ENCODE measurements at regions not wholly inside any gene's neighbourhood (a gene's known extent, or its start where the extent isn't known, plus 50 kb on each side); places are given as distances from the start of the nearest gene placed in this dataset.
"Not testable (repeated sequence)": the region's sequence is repeated elsewhere in the genome, so short reads cannot be mapped to it uniquely, and the experiment has no call there.

DNA sequence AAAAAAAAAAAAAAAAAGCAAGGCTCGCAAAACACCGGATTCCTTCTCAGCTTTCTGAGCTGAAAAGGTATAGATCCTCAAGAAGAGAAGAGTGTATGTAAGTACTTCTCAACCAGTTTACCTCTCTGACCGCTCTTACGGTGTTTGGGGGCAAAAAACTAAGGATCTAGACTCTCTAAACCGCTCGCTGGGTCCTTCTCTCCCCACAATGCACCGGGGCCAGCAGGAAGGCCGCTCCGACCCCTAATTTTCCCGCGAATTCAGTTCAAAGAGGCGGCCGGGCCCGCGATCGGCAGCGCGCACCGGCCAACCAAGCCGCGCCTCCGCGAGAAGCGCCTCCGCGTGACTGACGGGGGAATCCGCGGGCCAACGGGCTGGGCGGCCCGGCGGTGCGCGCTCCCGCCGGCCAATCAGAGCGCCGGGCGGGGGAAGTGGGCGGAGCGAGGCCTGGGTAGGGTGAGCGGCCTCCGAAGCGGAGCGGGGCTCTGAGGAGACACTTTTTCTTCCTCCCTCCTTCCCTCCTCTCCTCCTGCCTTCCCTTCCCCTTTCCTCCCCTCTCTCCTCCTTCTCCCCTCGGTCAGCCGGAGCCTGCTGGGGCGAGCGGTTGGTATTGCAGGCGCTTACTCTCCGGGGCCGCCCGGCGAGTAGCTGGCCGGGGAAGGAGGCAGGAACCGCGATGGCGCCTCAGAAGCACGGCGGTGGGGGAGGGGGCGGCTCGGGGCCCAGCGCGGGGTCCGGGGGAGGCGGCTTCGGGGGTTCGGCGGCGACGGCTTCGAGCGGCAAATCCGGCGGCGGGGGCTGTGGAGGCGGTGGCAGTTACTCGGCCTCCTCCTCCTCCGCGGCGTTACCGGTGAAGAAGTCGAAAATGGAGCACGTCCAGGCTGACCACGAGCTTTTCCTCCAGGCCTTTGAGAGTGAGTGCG is 93.0 kb downstream of the CRLF3 start:
- DNase-seq = peak; percentile 42

- DNase-seq = not testable (repeated sequence)
Measured at GRCh38 chr17:30730837-30731209, 93.7 kb downstream of the CRLF3 start.

DNA sequence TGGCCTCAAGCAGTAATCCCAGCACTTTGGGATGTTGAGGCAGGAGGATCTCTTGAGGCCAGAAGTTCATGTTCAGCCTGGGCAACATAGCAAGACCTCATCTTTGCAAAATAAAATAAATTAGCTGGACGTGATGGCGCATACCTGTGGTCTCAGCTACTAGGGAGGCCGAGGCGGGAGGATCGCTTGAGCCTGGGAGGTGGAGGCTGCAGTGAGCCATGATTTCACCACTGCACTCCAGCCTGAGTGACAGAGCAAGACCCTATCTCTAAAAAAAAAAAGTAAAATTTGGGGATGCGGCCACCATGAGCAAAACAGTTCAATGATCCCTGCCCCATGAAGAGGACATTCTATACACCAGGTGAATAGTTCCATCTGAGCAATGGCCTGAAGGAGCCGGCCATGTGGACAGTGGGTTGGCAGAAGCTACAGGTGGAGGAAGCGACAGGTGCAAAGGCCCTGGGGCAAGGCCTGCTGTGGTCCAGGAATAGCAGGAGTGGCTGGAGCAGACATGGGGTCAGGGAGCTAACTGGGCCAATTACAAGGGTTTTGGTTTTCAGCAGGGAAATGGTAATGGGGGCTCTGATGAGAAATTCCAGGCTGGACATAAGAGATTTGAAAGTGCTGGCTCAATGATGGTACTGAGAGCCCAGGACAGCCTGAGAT is 94.2 kb downstream of the CRLF3 start:
- DNase-seq = not testable (repeated sequence)

GRCh38 chr17:30729471-30730170 is 94.9 kb downstream of the CRLF3 start:
- DNase-seq = not testable (repeated sequence)

- DNase-seq = not testable (repeated sequence)
Measured at GRCh38 chr17:30727517-30727916, 97.0 kb downstream of the CRLF3 start.

DNA sequence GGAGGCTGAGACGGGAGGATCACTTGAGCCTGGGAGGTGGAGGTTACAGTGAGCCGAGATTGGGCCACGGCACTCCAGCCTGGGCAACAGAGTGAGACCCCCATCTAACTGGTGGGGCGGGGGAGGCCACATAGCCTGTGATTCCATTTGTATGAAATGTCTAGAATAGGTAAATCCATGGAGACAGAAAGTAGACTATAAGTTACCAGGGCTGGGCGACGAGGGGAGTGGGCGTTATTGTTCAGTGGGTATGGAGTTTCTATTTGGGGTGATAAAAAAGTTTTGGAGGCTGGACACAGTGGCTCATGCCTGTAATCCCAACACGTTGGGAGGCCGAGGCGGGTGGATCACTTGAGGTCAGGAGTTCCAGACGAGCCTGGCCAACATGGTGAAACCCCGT is 97.8 kb downstream of the CRLF3 start:
- DNase-seq = not testable (repeated sequence)

DNA sequence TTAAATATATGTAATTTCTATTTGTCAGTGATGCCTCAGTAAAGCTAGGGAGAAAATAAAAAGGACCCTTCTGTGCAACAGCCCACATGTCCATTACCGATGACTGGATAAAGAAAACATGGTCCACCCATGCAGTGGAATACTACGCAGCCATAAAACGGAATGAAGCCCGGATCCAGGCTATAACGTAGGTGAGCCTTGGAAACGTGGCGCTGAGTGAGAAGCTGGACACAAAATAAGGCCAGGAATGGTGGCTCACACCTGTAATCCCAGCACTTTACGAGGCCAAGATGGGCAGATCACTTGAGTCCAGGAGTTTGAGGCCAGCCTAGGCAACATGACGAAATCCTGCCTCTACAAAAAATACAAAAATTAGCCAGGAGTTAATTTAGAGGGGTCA is 98.2 kb downstream of the CRLF3 start:
- DNase-seq = not testable (repeated sequence)

DNA sequence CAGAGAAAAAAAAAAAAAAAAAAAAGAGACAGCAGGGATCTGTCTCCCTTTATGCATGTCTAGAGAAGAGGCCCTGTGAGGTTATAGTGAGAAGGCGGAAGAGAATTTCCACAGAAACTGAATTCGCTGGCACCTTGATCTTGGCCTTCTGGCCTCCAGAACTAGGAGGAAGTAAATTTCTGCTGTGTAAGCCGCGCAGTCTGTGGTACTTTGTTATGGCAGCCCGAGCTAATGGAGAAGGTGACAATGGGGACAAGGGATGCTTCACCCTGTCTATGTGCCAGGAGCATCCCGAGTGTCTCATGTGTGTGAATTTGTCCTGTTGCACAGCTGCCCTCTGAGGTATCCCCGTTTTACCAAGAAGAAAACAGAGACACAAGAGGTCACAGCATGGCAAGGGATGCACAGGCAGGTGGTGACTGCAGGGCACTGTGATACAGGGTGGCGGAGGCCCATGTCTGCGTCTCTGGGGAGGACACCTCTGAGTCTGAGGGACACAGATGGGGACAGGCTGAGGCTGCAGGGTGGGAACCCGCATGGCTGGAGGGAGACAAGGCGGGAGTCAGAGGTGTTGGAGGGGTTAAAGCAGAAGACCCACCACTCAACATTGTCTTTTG is 100.3 kb downstream of the CRLF3 start:
- not testable (repeated sequence) for DNase-seq

DNA sequence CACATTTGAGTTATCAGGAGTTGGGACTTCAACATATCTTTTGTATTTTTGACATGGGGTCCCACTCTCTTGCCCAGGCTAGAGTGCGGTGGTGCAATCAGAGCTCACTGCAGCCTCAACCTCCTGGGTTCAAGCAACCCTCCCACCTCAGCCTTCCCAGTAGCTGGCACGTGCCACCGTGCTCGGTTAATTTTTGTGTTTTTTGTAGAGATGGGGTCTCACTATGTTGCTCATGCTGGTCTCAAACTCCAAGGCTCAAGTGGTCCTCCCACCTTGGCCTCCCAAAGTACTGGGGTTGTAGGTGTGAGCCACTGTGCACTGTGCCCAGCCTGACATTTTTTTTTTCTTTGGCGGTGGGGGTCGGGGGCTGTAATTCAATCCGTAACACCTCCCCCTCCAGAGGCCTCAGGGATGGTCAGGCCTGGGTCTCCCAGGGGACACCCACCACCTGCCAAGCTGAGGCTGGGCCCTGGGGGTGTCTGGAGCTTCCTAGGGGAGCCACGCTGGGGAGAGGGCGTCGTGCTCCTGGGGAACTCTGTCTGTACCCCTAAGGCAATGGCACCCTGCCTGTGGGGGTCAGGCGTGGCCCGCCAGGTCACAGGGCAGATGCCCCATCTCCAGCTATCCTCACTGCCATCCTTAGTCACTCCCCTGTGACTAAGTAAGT is 102.2 kb downstream of the CRLF3 start:
- not testable (repeated sequence) for DNase-seq

DNA sequence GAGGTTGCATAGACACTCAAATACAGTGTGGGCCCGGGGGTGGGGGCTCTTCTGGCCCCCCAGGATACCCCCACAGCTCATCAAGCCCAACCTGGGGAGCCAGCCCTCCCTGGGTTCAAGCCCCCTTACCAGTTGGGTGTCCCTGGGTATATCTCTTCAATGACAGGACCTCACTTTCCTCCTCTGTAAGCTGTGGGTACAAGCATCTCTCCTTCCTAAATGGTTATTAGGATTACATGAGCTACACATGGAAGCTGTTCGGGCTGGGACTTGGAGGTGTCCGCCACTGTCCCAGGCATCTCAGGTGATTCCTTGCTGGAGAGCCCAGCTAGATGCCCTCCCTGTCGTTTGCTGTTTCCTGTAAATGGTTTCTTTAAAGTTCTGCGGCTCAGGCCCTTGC is 103.5 kb downstream of the CRLF3 start:
- not testable (repeated sequence) for DNase-seq

DNA sequence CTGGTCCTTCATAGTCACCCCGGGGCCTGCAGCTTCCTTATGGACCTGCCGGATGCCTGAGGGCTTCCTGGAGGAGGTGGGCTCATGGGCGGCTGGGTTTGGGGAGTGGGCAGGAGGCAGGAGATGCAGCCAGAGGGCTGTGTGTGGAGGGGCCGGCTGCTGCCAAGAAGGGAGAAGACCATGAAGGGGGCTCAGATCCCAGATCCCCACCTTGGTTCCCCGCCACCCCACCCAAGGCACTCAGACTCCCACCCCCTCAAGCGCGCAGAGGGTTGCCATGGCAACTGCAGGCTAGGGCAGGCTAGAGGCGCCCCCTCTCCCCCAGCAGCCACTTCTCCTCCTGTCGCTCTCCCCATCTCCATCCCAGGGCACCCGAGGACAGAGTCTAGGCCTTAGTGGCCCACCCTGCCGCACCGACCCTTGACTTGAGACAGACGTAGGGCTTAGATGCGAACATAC is 104.5 kb downstream of the CRLF3 start:
- no peak for DNase-seq

- DNase-seq = not testable (repeated sequence)
Measured at GRCh38 chr17:30719131-30719973, 105.1 kb downstream of the CRLF3 start.

DNA sequence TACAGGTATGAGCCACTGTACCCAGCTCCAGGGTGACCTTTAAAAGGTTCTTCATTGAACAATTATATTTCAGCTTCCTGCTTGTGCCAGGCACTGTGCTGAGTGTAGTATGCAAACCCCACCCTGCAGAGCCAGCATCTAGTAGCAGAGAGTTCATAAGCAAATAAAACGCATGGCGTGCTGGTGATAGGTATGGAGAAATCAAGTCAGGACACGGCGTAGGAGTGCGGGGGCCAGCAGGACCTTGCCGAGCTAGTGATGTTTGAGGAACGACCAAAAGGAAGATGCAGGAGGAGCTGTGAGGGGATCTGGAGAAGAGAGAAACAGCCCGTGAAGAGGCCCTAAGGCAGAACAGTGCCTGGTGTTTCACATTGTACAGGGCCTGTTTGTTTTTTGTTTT is 105.8 kb downstream of the CRLF3 start:
- DNase-seq = not testable (repeated sequence)

DNA sequence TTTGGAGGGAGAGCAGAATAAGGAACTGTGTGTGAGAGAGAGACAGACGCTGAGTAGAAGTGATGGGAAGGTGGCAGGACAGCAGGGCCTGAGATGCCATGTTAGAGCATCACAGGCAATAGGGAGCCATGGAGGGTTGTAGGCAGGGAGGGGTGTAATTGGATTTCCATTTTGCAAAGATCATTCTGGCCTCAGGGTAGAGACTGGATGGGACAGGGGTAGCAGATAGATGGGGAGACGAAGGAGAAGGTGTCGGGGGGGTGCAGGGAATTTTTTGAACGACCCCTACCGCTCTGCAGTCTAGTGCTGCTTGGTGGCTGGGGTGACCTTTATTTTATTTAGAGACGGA is 106.4 kb downstream of the CRLF3 start:
- DNase-seq = not testable (repeated sequence)

DNA sequence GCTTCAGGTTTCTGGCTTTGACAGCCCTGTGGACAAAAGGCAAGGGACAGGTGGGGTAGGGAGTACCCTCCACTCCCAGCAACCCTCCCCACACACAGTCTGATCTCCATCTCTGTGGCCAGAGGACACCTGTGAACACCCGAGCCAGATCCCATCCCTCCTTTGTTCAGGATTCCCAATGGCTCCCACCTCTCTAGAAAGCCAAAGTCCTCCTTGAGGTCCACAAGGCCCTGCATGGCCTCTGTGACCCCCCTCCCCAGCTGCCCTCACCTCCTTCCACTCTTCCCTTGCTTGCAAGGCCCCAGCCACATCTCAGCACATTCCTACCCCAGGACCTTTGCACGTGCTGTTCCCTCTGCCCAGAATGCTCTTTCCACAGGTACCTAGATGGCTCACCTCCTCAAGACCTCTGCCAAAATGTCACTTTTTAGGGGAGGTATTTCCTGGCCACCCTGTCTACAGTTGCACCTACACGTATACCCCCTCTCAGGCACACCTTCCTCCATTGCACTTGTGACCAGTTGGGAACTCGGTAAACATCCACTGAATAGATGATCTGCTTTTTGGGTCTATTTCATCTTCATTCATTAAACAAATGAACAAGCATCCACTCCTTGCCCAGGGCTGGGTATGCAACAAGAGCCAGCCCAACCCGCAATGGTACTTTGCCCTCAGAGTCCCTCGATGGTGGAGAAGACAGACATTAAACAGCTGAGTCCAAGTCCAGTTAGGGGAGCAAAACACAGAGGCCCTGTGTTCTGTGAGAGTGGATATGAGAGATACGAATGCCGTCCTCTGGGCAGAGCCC is 107.0 kb downstream of the CRLF3 start:
- no peak for DNase-seq

DNA sequence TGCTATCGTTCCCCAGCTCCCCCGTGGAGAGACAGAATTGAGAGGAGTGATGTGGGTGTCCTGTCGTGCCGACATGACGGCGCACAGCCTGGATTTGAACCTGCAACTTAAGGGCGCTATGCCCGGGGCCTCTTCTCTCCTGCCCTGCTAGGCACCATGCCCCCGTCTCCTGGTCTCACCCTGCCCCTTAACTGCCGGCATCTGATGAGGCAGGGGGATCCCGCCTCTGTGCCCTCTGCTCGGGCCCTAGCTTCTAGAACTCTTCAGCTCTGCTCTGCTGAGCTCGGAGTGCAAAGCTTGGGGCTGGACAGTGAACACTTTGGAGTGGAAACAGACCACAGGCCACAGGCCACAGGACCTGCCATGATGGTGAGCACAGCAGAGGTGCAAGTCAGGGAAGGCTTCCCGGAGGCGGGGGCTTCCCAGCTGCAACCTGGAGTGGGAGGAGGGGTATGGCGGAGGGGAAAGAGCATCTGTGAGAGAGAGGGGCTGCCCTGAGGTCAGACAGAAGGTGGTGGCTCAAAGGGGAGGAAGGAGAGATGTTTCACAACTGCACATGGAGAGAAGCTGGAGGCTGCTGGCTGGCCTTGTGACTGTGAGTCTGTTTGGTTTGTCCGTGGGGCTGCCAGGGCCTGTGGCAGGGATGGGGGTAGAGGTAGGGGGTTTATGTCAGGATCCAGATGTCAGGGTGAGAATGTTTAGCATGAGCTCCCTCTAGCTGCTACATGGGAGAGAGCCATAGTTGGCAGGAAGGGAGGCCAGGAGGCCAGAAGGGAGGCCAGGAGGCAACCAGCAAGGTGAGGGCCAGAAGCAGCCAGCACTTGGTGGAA is 107.8 kb downstream of the CRLF3 start:
- no peak for DNase-seq

DNA sequence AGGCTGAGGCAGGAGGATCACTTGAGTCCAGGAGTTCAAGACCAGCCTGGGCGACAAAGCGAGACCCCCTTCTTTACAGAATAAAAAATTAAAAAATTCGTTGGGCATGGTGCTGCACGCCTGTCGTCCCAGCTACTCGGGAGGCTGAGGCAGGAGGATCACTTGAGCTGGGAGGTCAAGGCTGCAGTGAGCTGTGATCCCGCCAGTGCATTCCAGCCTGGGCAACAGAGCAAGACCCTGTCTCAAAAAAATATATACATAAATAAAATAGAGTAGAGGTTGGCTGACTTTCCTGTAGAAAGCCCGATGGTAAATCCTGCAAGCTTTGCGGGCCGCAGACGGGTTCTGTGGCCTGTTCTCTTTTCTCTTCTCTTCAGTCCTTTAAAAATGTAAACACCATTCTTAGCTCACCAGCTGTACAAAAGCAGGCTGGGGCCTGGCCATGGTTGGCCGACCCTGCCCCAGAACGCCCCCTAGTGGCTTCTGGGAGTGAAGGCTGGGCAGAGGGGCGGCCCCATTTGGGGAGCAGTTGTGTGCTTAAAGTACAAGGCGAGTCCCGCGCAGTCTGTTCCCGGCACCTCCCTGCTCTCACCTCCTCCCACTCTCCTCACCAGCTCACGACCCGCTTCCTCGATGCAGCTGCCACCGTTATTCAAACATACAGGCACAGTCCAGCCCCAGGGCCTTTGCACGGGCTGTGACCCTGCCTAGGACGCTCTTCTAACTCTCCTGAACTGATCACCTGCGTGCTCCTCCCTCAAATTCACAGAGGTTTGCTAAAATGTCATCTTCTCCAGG is 109.5 kb downstream of the CRLF3 start:
- DNase-seq = not testable (repeated sequence)

DNA sequence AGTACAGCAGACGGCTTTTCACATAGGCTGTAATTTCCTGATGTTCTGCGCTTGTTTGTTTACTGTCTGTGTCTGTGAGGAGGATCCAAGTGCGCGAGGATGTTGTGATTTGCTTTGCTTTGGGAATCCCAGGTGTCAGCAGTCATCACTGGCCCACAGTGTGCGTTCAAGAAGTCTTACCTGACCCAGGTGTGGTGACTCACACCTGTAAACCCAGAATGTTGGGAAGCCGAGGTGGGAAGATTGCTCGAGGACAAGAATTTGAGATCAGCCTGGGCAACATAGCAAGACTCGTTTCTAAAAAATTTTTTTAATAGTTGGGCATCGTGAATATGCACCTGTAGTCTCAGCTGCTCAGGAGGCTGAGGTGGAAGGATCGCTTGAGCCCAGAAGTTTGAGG is 110.7 kb downstream of the CRLF3 start:
- DNase-seq = not testable (repeated sequence)
